Fibroblast of lung (primary cell): ENCODE measurements at regions not wholly inside any gene's neighbourhood (a gene's known extent, or its start where the extent isn't known, plus 50 kb on each side); places are given as distances from the start of the nearest gene placed in this dataset.

Source experiments
- DNase-seq, 2 donors: peaks; one replicate each; pipeline versions ENCODE4 v3.0.0 to v3.0.0-alpha.2; 2010; ENCODE audit warnings: low read depth in 2 of 2
- H2AFZ ChIP-seq: 2 replicates; pipeline ENCODE4 v1.5.1; 2012; ENCODE audit warnings: low read length, control low read depth, inconsistent platforms
- H3K27ac ChIP-seq: 2 replicates; pipeline ENCODE4 v1.5.1; 2011; ENCODE audit warnings: low read length, control low read depth; ENCODE audit not compliant: insufficient read depth
- H3K27me3 ChIP-seq: 2 replicates; pipeline ENCODE4 v1.5.1; 2011; ENCODE audit warnings: mild to moderate bottlenecking, low read length; ENCODE audit not compliant: control insufficient read depth, insufficient read depth
- H3K36me3 ChIP-seq: 2 replicates; pipeline ENCODE4 v1.5.1; 2011; ENCODE audit warnings: low read length; ENCODE audit not compliant: control insufficient read depth, insufficient read depth
- H3K4me1 ChIP-seq: 2 replicates; pipeline ENCODE4 v1.5.1; 2011; ENCODE audit warnings: low read length; ENCODE audit not compliant: control insufficient read depth, insufficient read depth; ENCODE audit errors: extremely low read depth
- H3K4me2 ChIP-seq: 2 replicates; pipeline ENCODE4 v1.5.1; 2011; ENCODE audit warnings: low read length, control low read depth; ENCODE audit not compliant: insufficient read depth; ENCODE audit errors: extremely low read depth
- H3K4me3 ChIP-seq, 4 experiments: fragments of 200-600 bp in 1 of 4; sonication (generic) in 1 of 4; replicated peaks in 1 of 4; 2 replicates each; pipeline ENCODE4 v1.5.1; 2011 to 2016; ENCODE audit warnings: low read length in 4 of 4, low read depth in 3 of 4, mild to moderate bottlenecking in 3 of 4, control low read depth in 2 of 4, inconsistent platforms in 1 of 4, mixed read lengths in 1 of 4; ENCODE audit not compliant: insufficient read depth in 1 of 4; ENCODE audit errors: control extremely low read depth in 1 of 4
- H3K79me2 ChIP-seq: 2 replicates; pipeline ENCODE4 v1.5.1; 2012; ENCODE audit warnings: mild to moderate bottlenecking, low read length, inconsistent platforms; ENCODE audit not compliant: control insufficient read depth, insufficient read depth
- H3K9ac ChIP-seq: 2 replicates; pipeline ENCODE4 v1.5.1; 2011; ENCODE audit warnings: mild to moderate bottlenecking, low read length, control low read depth; ENCODE audit not compliant: insufficient read depth
- H3K9me3 ChIP-seq: 2 replicates; pipeline ENCODE4 v1.5.1; 2012; ENCODE audit warnings: low read depth, low read length; ENCODE audit not compliant: control insufficient read depth, insufficient read depth
- H4K20me1 ChIP-seq: 2 replicates; pipeline ENCODE4 v1.5.1; 2011; ENCODE audit warnings: low read length; ENCODE audit not compliant: control insufficient read depth, insufficient read depth; ENCODE audit errors: extremely low read depth
- EZH2 ChIP-seq: IDR thresholded peaks from 2 replicates; pipeline ENCODE4 v1.5.1; 2012; ENCODE audit warnings: low read length, control low read depth, mild to moderate bottlenecking; ENCODE audit errors: missing control alignments
- TF ChIP-seq, protein P1 (sequence below), 2 donors: IDR thresholded peaks in 1 of 2; conservative IDR thresholded peaks in 1 of 2; 1 replicate in 1 of 2; 2 replicates in 1 of 2; pipeline ENCODE4 v1.5.1; 2011 to 2012; ENCODE audit warnings: low read length in 2 of 2, control low read depth in 1 of 2, inconsistent platforms in 1 of 2, low read depth in 1 of 2, mild to moderate bottlenecking in 1 of 2

DNA sequence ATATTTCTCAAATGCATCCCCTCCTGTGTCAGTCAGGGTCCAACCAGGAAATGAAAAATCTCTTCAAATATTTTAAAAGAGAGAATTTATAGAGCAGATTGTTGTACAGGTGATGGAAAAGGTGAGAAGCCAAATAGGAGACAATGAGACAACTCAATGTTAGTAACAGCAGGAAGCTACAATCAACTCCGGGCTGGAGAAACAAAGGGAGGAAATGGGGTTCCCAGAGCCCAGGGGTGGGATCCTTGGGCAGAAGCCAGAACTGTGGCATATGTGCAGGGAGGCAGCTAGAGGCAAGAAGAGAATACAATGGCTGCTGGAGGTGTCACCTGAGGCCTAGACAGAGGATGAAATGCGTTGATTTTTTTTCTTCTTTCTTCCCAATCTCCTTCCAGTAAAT, 361.8 kb upstream of the ACTBL2 start:
- no peak for TF ChIP-seq EZH2
- TF ChIP-seq, protein P1, sequence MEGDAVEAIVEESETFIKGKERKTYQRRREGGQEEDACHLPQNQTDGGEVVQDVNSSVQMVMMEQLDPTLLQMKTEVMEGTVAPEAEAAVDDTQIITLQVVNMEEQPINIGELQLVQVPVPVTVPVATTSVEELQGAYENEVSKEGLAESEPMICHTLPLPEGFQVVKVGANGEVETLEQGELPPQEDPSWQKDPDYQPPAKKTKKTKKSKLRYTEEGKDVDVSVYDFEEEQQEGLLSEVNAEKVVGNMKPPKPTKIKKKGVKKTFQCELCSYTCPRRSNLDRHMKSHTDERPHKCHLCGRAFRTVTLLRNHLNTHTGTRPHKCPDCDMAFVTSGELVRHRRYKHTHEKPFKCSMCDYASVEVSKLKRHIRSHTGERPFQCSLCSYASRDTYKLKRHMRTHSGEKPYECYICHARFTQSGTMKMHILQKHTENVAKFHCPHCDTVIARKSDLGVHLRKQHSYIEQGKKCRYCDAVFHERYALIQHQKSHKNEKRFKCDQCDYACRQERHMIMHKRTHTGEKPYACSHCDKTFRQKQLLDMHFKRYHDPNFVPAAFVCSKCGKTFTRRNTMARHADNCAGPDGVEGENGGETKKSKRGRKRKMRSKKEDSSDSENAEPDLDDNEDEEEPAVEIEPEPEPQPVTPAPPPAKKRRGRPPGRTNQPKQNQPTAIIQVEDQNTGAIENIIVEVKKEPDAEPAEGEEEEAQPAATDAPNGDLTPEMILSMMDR (conservative IDR thresholded peaks at IDR 0.05 in 1 of 2, IDR thresholded peaks at IDR 0.05 in 1 of 2; ENCODE audit: low read depth in 1 of 2, low read length in 2 of 2), result no peak
- H3K9ac ChIP-seq, result no peak overlapping the region
- H3K4me3 ChIP-seq, result no peak overlapping the region
- H3K27ac ChIP-seq, result no peak overlapping the region
- no peak overlapping the region for H3K4me2 ChIP-seq
- no peaks in the 10 kb centered on the region for H3K27me3 ChIP-seq
- no peaks in the 10 kb centered on the region for H3K9me3 ChIP-seq
- peaks cover 7% of the 10 kb centered on the region for H3K4me1 ChIP-seq
- H2AFZ ChIP-seq, result no peak overlapping the region
- DNase-seq, result no peak
- H4K20me1 ChIP-seq, result no peaks in the 10 kb centered on the region
- no peaks in the 10 kb centered on the region for H3K36me3 ChIP-seq
- no peaks in the 10 kb centered on the region for H3K79me2 ChIP-seq

DNA sequence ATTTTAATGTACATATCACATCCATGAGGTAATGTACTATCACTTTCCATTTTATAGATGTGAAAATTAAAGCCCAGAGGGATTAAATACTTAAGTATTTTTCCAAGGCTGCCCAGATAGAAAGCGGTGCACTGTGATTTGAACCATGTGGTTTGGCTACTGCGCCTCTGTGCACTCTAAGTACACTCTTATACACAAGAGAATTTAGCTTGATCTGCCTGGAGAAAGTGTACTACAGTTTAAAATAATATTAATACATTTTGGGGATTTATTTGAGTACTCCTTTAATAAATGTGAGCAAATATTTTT, 360.4 kb upstream of the ACTBL2 start:
- Histone ChIP-seq H2AFZ (no peak overlapping the region), H4K20me1 (no peaks in the 10 kb centered on the region), H3K36me3 (no peaks in the 10 kb centered on the region), H3K79me2 (no peaks in the 10 kb centered on the region), H3K9ac (no peak overlapping the region), H3K27ac (no peak overlapping the region), H3K9me3 (no peaks in the 10 kb centered on the region), H3K4me3 (no peak overlapping the region), H3K27me3 (no peaks in the 10 kb centered on the region), H3K4me2 (no peak overlapping the region), H3K4me1 (peaks cover 12% of the 10 kb centered on the region)
- peak in 1 of 2 donors; percentile 52 for DNase-seq
- TF ChIP-seq, protein P1 (conservative IDR thresholded peaks at IDR 0.05 in 1 of 2, IDR thresholded peaks at IDR 0.05 in 1 of 2; ENCODE audit: low read depth in 1 of 2, low read length in 2 of 2), result no peak
- TF ChIP-seq EZH2, result no peak

DNA sequence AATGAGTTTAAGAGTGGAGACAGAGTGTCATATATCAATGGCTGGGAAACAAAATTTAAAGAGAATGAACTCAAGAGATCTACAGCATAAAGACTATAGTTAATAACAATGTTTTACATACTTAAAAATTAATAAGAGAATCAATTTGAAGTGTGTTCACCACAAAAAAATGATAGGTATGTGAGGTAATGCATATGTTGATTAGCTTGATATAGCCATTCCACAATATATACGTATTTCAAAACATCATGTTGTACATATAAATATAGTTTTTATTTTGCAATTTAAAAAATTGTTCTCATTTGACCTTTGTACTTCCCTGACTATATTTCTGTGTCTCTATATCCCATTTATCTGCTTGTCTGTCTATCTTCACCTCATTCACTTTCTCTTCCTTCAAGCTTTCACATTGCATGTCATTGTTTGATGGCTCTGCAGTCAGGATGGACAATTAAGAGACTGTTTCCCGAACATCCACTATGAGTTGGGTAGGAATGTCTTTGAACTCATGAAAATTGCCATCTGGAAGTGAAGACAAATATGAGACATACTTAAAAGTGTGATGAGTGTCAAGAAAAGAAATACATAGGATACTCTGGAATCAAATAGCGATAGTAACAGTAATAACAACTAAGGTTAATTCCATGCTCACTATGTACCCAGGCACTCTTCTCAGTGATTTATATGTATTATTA, 359.9 kb upstream of the ACTBL2 start:
- Histone ChIP-seq H3K4me3 (no peak overlapping the region), H3K36me3 (no peaks in the 10 kb centered on the region), H3K4me1 (peaks cover 12% of the 10 kb centered on the region), H4K20me1 (no peaks in the 10 kb centered on the region), H2AFZ (no peak overlapping the region), H3K79me2 (no peaks in the 10 kb centered on the region), H3K27ac (peak overlapping the region; percentile 79), H3K9ac (no peak overlapping the region), H3K4me2 (peak overlapping the region; percentile 73), H3K9me3 (no peaks in the 10 kb centered on the region), H3K27me3 (no peaks in the 10 kb centered on the region)
- TF ChIP-seq EZH2, result no peak
- TF ChIP-seq, protein P1 (conservative IDR thresholded peaks at IDR 0.05 in 1 of 2, IDR thresholded peaks at IDR 0.05 in 1 of 2; ENCODE audit: low read depth in 1 of 2, low read length in 2 of 2), result no peak
- peak in 1 of 2 donors; percentile 26 for DNase-seq
